22Rv1 (cell line): ENCODE measurements at regions not wholly inside any gene's neighbourhood (a gene's known extent, or its start where the extent isn't known, plus 50 kb on each side); places are given as distances from the start of the nearest gene placed in this dataset.

ENCODE experiments used
- ZFX ChIP-seq: fragments of 450-650 bp; IDR thresholded peaks from 2 replicates; pipeline ENCODE4 v1.6.1; 2017; ENCODE audit warnings: antibody characterized with exemption, borderline replicate concordance
- TF ChIP-seq, protein P1 (sequence below): fragments of 450-650 bp; IDR thresholded peaks from 2 replicates; pipeline ENCODE4 v1.5.1; 2017; ENCODE audit warnings: mild to moderate bottlenecking

DNA sequence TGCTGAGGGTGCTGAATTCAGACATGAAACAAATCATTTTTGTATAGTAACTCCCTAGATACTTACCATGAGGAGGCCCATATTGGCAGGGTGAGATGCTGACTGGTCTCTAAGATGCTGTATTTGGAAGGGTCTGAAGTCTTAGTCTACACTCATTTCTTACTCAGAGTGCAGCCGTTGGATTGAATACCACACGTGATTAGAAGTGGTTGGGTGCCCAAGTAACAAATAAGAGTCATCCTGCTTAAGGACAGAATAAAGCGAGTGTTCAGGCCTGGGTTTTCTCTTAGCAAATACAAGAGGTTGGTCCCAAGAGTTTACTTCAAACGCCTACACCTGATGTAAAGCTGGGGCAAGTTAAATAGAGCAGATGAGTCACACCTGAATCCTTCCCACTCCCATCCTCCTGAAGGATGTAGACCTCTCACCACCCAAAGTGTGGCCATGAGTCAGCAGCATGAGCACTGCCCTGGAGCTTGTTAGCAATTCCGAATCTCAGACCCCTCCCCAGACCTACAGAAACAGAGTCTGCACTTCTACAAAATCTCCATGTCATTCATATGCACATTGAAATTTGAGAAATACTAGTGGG is 284.6 kb upstream of the CDH5 start:
- TF ChIP-seq, protein P1, sequence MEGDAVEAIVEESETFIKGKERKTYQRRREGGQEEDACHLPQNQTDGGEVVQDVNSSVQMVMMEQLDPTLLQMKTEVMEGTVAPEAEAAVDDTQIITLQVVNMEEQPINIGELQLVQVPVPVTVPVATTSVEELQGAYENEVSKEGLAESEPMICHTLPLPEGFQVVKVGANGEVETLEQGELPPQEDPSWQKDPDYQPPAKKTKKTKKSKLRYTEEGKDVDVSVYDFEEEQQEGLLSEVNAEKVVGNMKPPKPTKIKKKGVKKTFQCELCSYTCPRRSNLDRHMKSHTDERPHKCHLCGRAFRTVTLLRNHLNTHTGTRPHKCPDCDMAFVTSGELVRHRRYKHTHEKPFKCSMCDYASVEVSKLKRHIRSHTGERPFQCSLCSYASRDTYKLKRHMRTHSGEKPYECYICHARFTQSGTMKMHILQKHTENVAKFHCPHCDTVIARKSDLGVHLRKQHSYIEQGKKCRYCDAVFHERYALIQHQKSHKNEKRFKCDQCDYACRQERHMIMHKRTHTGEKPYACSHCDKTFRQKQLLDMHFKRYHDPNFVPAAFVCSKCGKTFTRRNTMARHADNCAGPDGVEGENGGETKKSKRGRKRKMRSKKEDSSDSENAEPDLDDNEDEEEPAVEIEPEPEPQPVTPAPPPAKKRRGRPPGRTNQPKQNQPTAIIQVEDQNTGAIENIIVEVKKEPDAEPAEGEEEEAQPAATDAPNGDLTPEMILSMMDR = no peak
- no peak for TF ChIP-seq ZFX
